K562 (cell line): ENCODE measurements at regions not wholly inside any gene's neighbourhood (a gene's known extent, or its start where the extent isn't known, plus 50 kb on each side); places are given as distances from the start of the nearest gene placed in this dataset.

ENCODE experiments used
- ATAC-seq: fragments of 200-7000 bp; cut with Tn5 transposase; 3 replicates; pipeline ENCODE4 v1.9.1; 2020; ENCODE audit warnings: moderate library complexity
- BruUV-seq: library from RNA; stranded (reverse); fragments of 400-500 nt; replicated peaks from 2 replicates; lab custom pipeline; 2021; lab: Mats Ljungman, UMichigan
- CTCF ChIA-PET: fragments of 300-600 bp; formaldehyde crosslinking; extraction: SDS; loops from one replicate; lab custom pipeline; 2021; ENCODE audit warnings: low intra/inter-chr PET ratio; lab: Yijun Ruan, JAX
- POLR2A ChIA-PET: fragments of 300-600, 350-650 bp; sonication (Branson Sonifier 250); formaldehyde crosslinking; extraction: SDS; loops from one replicate; lab custom pipeline; 2021; ENCODE audit warnings: antibody characterized with exemption, inconsistent platforms; lab: Yijun Ruan, JAX
- DNase-seq, 4 experiments: peaks; one replicate each; pipeline versions ENCODE4 v3.0.0 to v3.0.0-alpha.2; 2011 to 2018; ENCODE audit warnings: low spot score in 3 of 4, mixed read lengths in 3 of 4; ENCODE audit errors: extremely low read depth in 1 of 4
- FAIRE-seq: peaks from 2 replicates; lab custom pipeline; 2011; peaks lifted over from hg19 to GRCh38; lab: Jason Lieb, UNC
- H2AFZ ChIP-seq: 2 replicates; pipeline ENCODE4 v1.6.0; 2011; ENCODE audit warnings: low read depth, low read length, control low read depth, inconsistent platforms
- H3K27ac ChIP-seq: fragments of 200-600 bp; 3 replicates; pipeline ENCODE4 v1.8.0; 2011; ENCODE audit warnings: low read depth, mild to moderate bottlenecking, control low read depth, inconsistent platforms, low read length, moderate library complexity, mixed read lengths; ENCODE audit errors: extremely low read depth
- H3K27me3 ChIP-seq, 2 experiments: fragments of 300-600 bp in 1 of 2; 2 replicates in 1 of 2; 3 replicates in 1 of 2; pipeline versions ENCODE4 v1.6.0 to v1.8.0; 2011; ENCODE audit warnings: inconsistent platforms in 2 of 2, low read length in 2 of 2, mild to moderate bottlenecking in 1 of 2, mixed read lengths in 1 of 2, moderate library complexity in 1 of 2; ENCODE audit not compliant: control insufficient read depth in 2 of 2, insufficient read depth in 2 of 2
- H3K36me3 ChIP-seq: fragments of 300-600 bp; 3 replicates; pipeline ENCODE4 v1.8.0; 2011; ENCODE audit warnings: mild to moderate bottlenecking, low read length, inconsistent platforms; ENCODE audit not compliant: control insufficient read depth, insufficient read depth
- H3K4me1 ChIP-seq, 2 experiments: fragments of 200-600 bp in 1 of 2; replicated peaks in 1 of 2; 2 replicates in 1 of 2; 3 replicates in 1 of 2; pipeline versions ENCODE4 v1.5.1 to v1.8.0; 2011; ENCODE audit warnings: inconsistent platforms in 2 of 2, low read length in 2 of 2, mild to moderate bottlenecking in 1 of 2, mixed read lengths in 1 of 2, moderate library complexity in 1 of 2; ENCODE audit not compliant: control insufficient read depth in 2 of 2, insufficient read depth in 2 of 2
- H3K4me2 ChIP-seq: 2 replicates; pipeline ENCODE4 v1.6.1; 2011; ENCODE audit warnings: low read length, control low read depth, inconsistent platforms, mixed read lengths; ENCODE audit not compliant: insufficient read depth
- H3K4me3 ChIP-seq: fragments of 200-600 bp; sonication (generic), shearing (Covaris generic); 2 replicates; pipeline ENCODE4 v1.5.1; 2016; ENCODE audit warnings: control low read depth, inconsistent platforms
- H3K79me2 ChIP-seq: fragments of 200-600 bp; 3 replicates; pipeline ENCODE4 v1.8.0; 2011; ENCODE audit warnings: low read length, inconsistent platforms; ENCODE audit not compliant: control insufficient read depth, insufficient read depth
- H3K9ac ChIP-seq, 2 experiments: 2 replicates each; pipeline versions ENCODE4 v1.6.0 to v1.6.1; 2011; ENCODE audit warnings: low read depth in 2 of 2, low read length in 2 of 2, control low read depth in 1 of 2, inconsistent platforms in 1 of 2, mild to moderate bottlenecking in 1 of 2, mixed read lengths in 1 of 2; ENCODE audit not compliant: insufficient read depth in 1 of 2
- H3K9me1 ChIP-seq: one replicate; pipeline ENCODE4 v1.6.0; 2011; ENCODE audit warnings: inconsistent platforms, mild to moderate bottlenecking, low read length, moderate library complexity; ENCODE audit not compliant: control insufficient read depth, insufficient read depth
- H3K9me3 ChIP-seq: replicated peaks from 2 replicates; pipeline ENCODE4 v1.5.1; 2011; ENCODE audit warnings: low read depth, low read length, inconsistent platforms; ENCODE audit not compliant: control insufficient read depth, insufficient read depth
- H4K20me1 ChIP-seq: replicated peaks from 2 replicates; pipeline ENCODE4 v1.6.1; 2011; ENCODE audit warnings: low read length, inconsistent platforms, mixed read lengths; ENCODE audit not compliant: control insufficient read depth, insufficient read depth
- COPS2 ChIP-seq: fragments of 450-650 bp; conservative IDR thresholded peaks from 2 replicates; pipeline ENCODE4 v1.6.1; 2016; ENCODE audit warnings: mild to moderate bottlenecking, moderate library complexity
- JUND ChIP-seq, 2 experiments: IDR thresholded peaks; 2 replicates in 1 of 2; 3 replicates in 1 of 2; pipeline ENCODE4 v1.6.1; 2011; ENCODE audit warnings: borderline replicate concordance in 2 of 2, low read depth in 2 of 2, low read length in 2 of 2, improper control_type of control experiment in 1 of 2, missing biosample characterization in 1 of 2, missing genetic modification characterization in 1 of 2, missing genetic modification reagents in 1 of 2
- MTA2 ChIP-seq: fragments of 450-650 bp; IDR thresholded peaks from 2 replicates; pipeline ENCODE4 v1.6.1; 2016; ENCODE audit warnings: low read depth
- NUFIP1 ChIP-seq: fragments of 450-650 bp; IDR thresholded peaks from 2 replicates; pipeline ENCODE4 v1.6.1; 2018; ENCODE audit not compliant: partially characterized antibody
- RB1 ChIP-seq: fragments of 450-650 bp; IDR thresholded peaks from 2 replicates; pipeline ENCODE4 v1.6.1; 2017; ENCODE audit warnings: low read depth, mild to moderate bottlenecking
- RBBP5 ChIP-seq: fragments of 200-600 bp; sonication (generic); IDR thresholded peaks from 2 replicates; pipeline ENCODE4 v1.6.1; 2012; ENCODE audit warnings: borderline replicate concordance, mild to moderate bottlenecking, low read length, control low read depth, inconsistent platforms; ENCODE audit not compliant: insufficient read depth, poor library complexity, severe bottlenecking
- ZNF347 ChIP-seq: fragments of 450-650 bp; formaldehyde crosslinking; IDR thresholded peaks from 2 replicates; pipeline ENCODE4 v1.4.0; 2020; ENCODE audit warnings: low read depth, mild to moderate bottlenecking, moderate library complexity
- ZNF780A ChIP-seq: fragments of 250-450 bp; sonication (Bioruptor Pico); IDR thresholded peaks from 2 replicates; pipeline ENCODE4 v1.5.0; 2021; ENCODE audit warnings: mild to moderate bottlenecking
- WGBS: fragments of 100-300 bp; shearing (Covaris generic); methylation state at CpG from one replicate; pipeline ENCODE4 v1.1.6; 2016; ENCODE audit warnings: low coverage, mixed read lengths; ENCODE audit not compliant: insufficient coverage; ENCODE audit errors: missing lambda C conversion rate; 5-methylcytosine and 5-hydroxymethylcytosine counted together
- in situ Hi-C: fragments of 300-500 bp; cut with MboI; formaldehyde crosslinking; loops from 4 replicates; pipeline ENCODE4 v1.15.0; 2018; ENCODE audit warnings: inconsistent platforms, mixed read lengths
- intact Hi-C: fragments of 100-400 bp; cut with micrococcal nuclease; formaldehyde crosslinking; loops from 2 replicates; pipeline ENCODE4 v1.14.2; 2022
- TF ChIP-seq, protein P1 (sequence below): sonication (generic); formaldehyde crosslinking; IDR thresholded peaks from 2 replicates; pipeline ENCODE4 v1.8.0; 2022; ENCODE audit warnings: mild to moderate bottlenecking, missing genetic modification reagents
- TF ChIP-seq, protein P2 (sequence below), 3 experiments: IDR thresholded peaks in 2 of 3; conservative IDR thresholded peaks in 1 of 3; 2 replicates each; pipeline ENCODE4 v1.5.1; 2011 to 2012; ENCODE audit warnings: low read length in 3 of 3, mild to moderate bottlenecking in 3 of 3, control low read depth in 2 of 3, improper control_type of control experiment in 1 of 3, inconsistent platforms in 1 of 3, low read depth in 1 of 3, mixed read lengths in 1 of 3, moderate library complexity in 1 of 3; ENCODE audit not compliant: insufficient read depth in 2 of 3
- TF ChIP-seq, protein P3 (sequence below), 2 experiments: fragments of 250-450 bp in 1 of 2; fragments of 450-650 bp in 1 of 2; sonication (Bioruptor Pico) in 1 of 2; IDR thresholded peaks; 2 replicates each; pipeline versions ENCODE4 v1.6.1 to v1.8.0; 2016 to 2021; ENCODE audit warnings: mild to moderate bottlenecking in 2 of 2, moderate library complexity in 2 of 2, missing compliant biosample characterization in 1 of 2, missing genetic modification characterization in 1 of 2

DNA sequence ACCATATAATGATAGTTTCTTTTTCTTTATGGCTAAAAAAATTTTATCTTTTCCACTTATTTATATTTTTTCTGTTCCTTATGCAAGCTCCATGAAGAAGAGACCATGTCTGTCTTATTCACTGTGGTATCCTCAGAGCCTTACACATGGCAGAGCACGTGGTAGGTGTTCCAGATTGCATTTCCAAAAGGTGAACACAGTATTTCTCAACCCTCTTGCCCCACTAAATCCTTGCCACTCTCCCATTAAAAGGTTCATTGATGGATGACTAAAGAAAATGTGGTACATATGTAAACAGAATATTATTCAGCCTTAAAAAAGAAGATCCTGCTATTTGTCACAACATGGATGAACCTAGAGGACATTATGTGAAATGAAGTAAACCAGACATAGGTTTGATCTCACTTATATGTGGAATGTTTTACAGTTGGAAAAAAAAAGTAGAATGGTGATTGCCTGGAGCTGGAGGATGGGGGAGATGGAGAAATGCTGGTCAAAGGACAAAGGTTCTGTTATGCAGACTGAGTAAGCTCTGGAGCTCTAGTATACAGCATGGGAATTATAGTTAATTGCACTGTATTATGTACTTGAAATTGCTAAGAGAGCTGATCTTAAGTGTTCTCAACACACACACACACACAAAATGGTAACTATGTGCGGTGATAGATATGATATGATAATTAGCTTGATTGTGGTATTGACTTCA is 266.7 kb downstream of the CNTN3 start:
- ChIA-PET POLR2A (no interaction called here), CTCF (no interaction called here)
- intact Hi-C loops (no loop called here), in situ Hi-C loops (no loop called here)
- DNase-seq (no peak), ATAC-seq (no peak), FAIRE-seq (no peak)
- H3K9me1 ChIP-seq, result no peaks in the 10 kb centered on the region
- no peaks in the 10 kb centered on the region for H3K27me3 ChIP-seq
- BruUV-seq, result no TSS peak
- H4K20me1 ChIP-seq, result no peaks in the 10 kb centered on the region
- TF ChIP-seq JUND (IDR thresholded peaks at IDR 0.05; ENCODE audit: borderline replicate concordance, low read depth, low read length) (no peak), JUND (tag; IDR thresholded peaks at IDR 0.05; ENCODE audit: borderline replicate concordance, low read depth, low read length) (no peak), RBBP5 (no peak), COPS2 (no peak), RB1 (no peak), ZNF347 (CRISPR knock-in tag) (no peak), MTA2 (no peak), NUFIP1 (no peak), ZNF780A (CRISPR knock-in tag) (no peak)
- TF ChIP-seq, protein P1, sequence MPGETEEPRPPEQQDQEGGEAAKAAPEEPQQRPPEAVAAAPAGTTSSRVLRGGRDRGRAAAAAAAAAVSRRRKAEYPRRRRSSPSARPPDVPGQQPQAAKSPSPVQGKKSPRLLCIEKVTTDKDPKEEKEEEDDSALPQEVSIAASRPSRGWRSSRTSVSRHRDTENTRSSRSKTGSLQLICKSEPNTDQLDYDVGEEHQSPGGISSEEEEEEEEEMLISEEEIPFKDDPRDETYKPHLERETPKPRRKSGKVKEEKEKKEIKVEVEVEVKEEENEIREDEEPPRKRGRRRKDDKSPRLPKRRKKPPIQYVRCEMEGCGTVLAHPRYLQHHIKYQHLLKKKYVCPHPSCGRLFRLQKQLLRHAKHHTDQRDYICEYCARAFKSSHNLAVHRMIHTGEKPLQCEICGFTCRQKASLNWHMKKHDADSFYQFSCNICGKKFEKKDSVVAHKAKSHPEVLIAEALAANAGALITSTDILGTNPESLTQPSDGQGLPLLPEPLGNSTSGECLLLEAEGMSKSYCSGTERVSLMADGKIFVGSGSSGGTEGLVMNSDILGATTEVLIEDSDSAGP (CRISPR knock-in tag), result no peak
- TF ChIP-seq, protein P2, sequence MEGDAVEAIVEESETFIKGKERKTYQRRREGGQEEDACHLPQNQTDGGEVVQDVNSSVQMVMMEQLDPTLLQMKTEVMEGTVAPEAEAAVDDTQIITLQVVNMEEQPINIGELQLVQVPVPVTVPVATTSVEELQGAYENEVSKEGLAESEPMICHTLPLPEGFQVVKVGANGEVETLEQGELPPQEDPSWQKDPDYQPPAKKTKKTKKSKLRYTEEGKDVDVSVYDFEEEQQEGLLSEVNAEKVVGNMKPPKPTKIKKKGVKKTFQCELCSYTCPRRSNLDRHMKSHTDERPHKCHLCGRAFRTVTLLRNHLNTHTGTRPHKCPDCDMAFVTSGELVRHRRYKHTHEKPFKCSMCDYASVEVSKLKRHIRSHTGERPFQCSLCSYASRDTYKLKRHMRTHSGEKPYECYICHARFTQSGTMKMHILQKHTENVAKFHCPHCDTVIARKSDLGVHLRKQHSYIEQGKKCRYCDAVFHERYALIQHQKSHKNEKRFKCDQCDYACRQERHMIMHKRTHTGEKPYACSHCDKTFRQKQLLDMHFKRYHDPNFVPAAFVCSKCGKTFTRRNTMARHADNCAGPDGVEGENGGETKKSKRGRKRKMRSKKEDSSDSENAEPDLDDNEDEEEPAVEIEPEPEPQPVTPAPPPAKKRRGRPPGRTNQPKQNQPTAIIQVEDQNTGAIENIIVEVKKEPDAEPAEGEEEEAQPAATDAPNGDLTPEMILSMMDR (IDR thresholded peaks at IDR 0.05 in 2 of 3, conservative IDR thresholded peaks at IDR 0.05 in 1 of 3; ENCODE audit: insufficient read depth in 2 of 3, low read depth in 1 of 3, low read length in 3 of 3), result no peak
- TF ChIP-seq, protein P3, sequence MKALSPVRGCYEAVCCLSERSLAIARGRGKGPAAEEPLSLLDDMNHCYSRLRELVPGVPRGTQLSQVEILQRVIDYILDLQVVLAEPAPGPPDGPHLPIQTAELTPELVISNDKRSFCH (CRISPR knock-in tag; IDR thresholded peaks at IDR 0.05), result no peak
- TF ChIP-seq, protein P3 (tag; IDR thresholded peaks at IDR 0.05), result no peak
- no peak overlapping the region for H3K27ac ChIP-seq
- no peak overlapping the region for H3K9ac ChIP-seq
- no peaks in the 10 kb centered on the region for H3K36me3 ChIP-seq
- no peak overlapping the region for H3K4me2 ChIP-seq
- no peak overlapping the region for H2AFZ ChIP-seq
- H3K4me1 ChIP-seq, result no peaks in the 10 kb centered on the region
- no peak overlapping the region for H3K4me3 ChIP-seq
- no peaks in the 10 kb centered on the region for H3K9me3 ChIP-seq
- H3K79me2 ChIP-seq, result no peaks in the 10 kb centered on the region
- WGBS, result 0% methylated on average over 2 of the region's 2 CpGs
